Left cardiac atrium (tissue), 4 donors: ENCODE measurements at regions not wholly inside any gene's neighbourhood (a gene's known extent, or its start where the extent isn't known, plus 50 kb on each side); places are given as distances from the start of the nearest gene placed in this dataset.

ENCODE experiments used
- ATAC-seq, 2 donors: fragments of 200-7000 bp; cut with Tn5 transposase; one replicate each; pipeline ENCODE4 v1.9.1; 2020; ENCODE audit warnings: mild to moderate bottlenecking in 2 of 2, moderate library complexity in 2 of 2
- DNase-seq: peaks from one replicate; pipeline ENCODE4 v3.0.0-alpha.2; 2020
- intact Hi-C, 2 donors: fragments of 100-400 bp; cut with DNase I; formaldehyde crosslinking; loops; one replicate each; pipeline versions ENCODE4 v1.14.1 to v1.15.1; 2022 to 2023
- donor health status: DM: no; HTN: yes; CAD: no.
- donor health status: DM: no; HTN: yes; CAD: no; lungs with severe emphysema.
- donor health status: DM: yes; HTN: yes; CAD: no.
- donor health status: Dilated cardiomyopathy.

DNA sequence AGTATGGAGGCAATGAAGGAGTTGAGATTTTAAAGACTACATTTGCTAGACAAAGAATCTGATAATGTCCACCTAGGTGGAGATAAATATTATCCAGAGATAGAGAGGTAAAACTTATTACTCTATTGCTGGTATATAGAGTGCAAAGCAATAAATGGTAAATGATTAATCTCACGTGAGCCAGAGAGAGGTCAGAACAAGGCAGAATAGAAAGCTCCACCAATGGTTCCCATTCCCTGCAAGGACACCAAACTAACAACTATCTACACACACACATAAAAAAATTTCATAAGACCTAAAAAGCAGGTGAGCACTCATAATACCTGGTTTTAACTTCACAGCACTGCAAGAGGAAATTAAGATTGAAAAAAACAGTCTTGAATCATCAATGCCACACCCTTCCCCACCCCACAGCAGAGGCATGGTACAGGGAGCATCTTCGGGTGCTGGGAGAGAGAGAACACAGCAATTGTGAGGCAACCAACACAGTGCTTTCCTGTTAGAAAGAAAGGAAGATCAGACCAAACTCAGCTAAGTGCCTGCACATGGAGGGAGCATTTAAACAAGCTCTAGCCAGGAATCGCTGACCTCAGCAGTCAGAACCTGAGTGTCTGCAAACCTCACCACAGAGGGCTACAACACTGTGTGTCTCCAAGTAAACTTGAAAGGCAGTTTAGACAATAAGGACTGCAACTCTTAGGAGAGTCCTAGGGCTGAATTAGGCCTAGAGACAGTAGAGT is 1432.6 kb upstream of the TMEFF2 start:
- no peak for DNase-seq
- ATAC-seq, result no peak
- intact Hi-C loops, result no loop called here

GRCh38 chr2:193608451-193608850 is 1413.7 kb upstream of the TMEFF2 start:
- intact Hi-C loops, result no loop called here
- DNase-seq (no peak), ATAC-seq (no peak)

GRCh38 chr2:193590831-193591230 is 1396.1 kb upstream of the TMEFF2 start:
- ATAC-seq (no peak), DNase-seq (no peak)
- intact Hi-C loops, result no loop called here

GRCh38 chr2:193584522-193584938 is 1389.8 kb upstream of the TMEFF2 start:
- ATAC-seq (no peak), DNase-seq (no peak)
- intact Hi-C loops, result no loop called here

GRCh38 chr2:193583638-193584400 is 1389.1 kb upstream of the TMEFF2 start:
- no peak for DNase-seq
- ATAC-seq, result no peak
- intact Hi-C loops, result no loop called here

- ATAC-seq (no peak), DNase-seq (no peak)
- intact Hi-C loops, result no loop called here
These were observed 1387.1 kb upstream of the TMEFF2 start for GRCh38 chr2:193581807-193582206.

- intact Hi-C loops, result no loop called here
- DNase-seq, result no peak
- ATAC-seq, result no peak
These were observed 1385.6 kb upstream of the TMEFF2 start for GRCh38 chr2:193580176-193580950.

- DNase-seq (no peak), ATAC-seq (no peak)
- intact Hi-C loops, result no loop called here
These were observed 1372.2 kb upstream of the TMEFF2 start for GRCh38 chr2:193566886-193567285.

DNA sequence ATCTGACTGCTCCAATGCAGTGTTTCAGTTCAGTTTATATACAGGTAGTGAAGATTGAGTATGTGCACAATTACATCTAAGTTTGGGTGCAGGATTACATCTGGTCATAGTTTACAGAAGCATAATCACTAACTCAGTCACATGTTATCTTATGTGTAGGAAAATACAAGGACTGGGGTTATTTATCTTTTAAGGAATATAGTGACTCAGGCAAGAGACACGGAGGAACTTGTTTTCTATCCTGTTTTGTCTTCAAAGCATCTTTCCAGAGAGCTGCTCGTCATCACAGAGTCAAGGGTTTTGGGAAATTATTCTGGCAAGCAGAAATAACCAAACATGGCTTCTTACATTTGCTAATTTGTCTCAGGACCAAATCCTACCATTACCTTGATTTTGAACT is 1371.5 kb upstream of the TMEFF2 start:
- DNase-seq (no peak), ATAC-seq (no peak)
- intact Hi-C loops, result no loop called here

DNA sequence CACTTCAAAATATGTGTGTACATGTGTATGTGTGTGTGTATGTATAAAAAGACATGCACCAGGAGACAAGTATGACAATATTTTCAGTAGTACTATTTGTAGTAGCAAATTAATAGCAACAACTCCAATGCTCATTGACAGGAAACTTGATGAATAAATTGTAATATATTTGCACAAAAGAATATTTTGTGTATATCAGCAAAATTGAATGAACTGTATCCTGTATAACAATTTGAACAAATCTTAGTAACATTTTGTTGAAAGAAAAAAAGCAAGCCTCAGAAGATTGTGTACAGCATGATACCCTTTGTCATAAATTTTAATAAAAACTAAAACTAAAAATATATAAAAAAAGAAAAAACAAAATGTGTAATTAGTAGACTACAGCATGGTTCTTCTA is 1367.3 kb upstream of the TMEFF2 start:
- DNase-seq (no peak), ATAC-seq (no peak)
- intact Hi-C loops, result no loop called here

- ATAC-seq (no peak), DNase-seq (no peak)
- intact Hi-C loops, result no loop called here
These were observed 1366.3 kb upstream of the TMEFF2 start for GRCh38 chr2:193561054-193561453.

DNA sequence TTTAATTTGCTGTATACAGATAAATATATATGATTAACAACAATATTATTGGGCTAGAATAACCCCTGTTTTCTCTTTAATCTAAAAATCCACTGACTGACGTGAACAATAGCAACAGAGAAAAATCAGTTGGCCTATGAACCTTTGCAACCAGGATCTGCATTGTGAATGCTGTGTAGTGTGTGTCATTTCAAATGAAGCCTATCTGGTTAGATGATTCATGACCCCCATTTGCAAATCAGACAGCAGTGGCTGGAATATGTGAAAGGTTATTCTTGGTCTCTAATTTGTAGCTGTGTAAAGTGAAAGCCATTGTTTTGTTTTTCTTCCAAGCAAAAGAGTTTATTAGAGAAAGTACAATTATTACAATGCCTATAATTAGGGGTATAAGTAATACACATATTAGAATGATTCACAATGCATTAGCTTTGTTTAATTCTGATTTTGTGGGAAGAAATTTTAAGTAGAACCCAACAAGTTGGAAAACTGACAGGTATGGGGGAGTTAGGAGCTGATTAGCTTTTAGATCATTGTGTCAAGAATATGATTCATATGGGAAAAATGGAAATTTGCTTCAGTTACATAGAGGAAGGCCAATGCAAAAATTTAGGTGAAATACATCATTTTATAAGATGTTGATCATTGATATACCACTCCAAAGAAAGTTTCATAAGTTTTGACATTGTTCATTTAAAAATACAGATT is 1362.2 kb upstream of the TMEFF2 start:
- DNase-seq, result no peak
- no peak for ATAC-seq
- intact Hi-C loops, result no loop called here

GRCh38 chr2:193549661-193550060 is 1354.9 kb upstream of the TMEFF2 start:
- intact Hi-C loops, result no loop called here
- ATAC-seq, result no peak

GRCh38 chr2:193542762-193543161 is 1348.0 kb upstream of the TMEFF2 start:
- no peak for DNase-seq
- no peak for ATAC-seq
- intact Hi-C loops, result no loop called here

More at GRCh38 chr2:193549661-193550060, 1354.9 kb upstream of the TMEFF2 start:
- DNase-seq, result no peak

DNA sequence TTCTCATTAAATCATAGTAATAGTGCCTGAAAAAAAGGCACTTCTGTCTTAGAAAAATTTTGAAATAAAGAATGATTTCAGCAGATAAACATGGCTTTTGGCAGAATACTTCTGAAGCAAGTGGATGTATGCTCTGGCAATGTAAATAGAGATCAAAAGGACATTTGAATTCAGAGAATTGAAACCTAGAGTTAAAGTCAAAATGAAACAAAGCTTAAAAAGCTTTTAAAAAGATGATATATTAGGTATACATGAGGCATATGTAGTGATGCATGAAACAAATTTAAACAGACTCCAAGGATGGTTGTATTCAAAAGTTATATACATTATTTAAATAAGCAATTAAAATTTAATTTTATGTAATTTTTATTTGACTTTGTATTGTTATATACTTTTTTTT is 1344.5 kb upstream of the TMEFF2 start:
- intact Hi-C loops, result no loop called here
- ATAC-seq, result no peak
- no peak for DNase-seq

GRCh38 chr2:193538061-193538460 is 1343.3 kb upstream of the TMEFF2 start:
- intact Hi-C loops, result no loop called here
- no peak for ATAC-seq
- DNase-seq, result no peak

DNA sequence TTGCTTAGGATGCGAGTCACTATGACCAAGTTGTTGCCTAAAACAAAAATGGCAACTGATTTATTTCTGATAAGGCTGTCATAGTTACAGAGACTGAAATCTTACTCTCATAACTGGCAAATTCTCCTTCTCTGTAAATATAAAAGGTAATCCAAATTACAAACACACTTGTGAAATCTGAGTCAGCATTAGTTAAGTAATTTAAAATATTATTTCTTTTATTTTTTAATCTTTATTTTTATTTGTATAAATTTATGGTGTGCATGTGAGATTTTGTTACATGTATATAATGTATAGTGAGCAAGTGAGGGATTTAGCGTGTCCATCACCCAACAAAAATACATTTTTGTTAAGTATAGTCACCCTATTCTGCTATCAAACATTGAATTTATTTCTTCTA is 1342.8 kb upstream of the TMEFF2 start:
- no peak for DNase-seq
- ATAC-seq, result no peak
- intact Hi-C loops, result no loop called here

DNA sequence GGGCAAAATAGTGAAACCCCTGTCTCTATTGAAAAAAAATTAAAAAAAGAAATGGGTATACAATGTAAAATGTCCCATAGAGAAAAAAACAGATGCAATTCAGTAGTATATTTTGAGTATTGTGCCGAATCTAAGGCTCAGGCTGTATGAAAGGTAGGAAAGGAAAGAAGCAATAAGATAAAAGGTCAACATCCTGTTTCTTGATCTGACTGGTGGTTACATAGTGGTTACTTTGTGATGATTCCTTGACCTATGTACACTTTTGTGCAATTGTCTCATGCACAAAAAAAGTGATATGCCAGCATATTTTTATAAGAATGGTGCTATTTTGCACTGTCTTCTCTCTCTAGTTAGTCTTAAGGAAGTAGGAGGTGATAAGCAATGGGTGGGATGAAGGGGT is 1333.7 kb upstream of the TMEFF2 start:
- DNase-seq (no peak), ATAC-seq (no peak)
- intact Hi-C loops, result no loop called here

DNA sequence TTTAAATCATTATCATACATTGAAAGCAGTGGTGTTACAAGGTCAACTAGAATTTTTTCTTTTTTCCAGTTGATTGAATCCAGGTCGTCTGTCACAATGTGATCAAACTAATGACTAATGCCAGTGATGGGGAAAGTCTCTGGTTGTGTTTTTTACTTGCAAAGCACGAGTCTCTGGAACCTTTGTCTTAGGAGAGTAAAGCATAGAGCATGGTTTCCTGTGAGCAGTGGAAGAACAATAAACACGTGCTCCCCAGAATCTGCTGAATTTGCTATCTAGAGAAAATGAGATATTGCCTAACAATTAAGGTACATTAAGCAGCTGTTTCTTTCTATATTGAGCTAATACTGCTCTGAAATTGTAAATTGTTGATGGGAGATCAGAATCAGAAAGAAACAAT is 1332.4 kb upstream of the TMEFF2 start:
- ATAC-seq, result no peak
- intact Hi-C loops, result no loop called here
- DNase-seq, result no peak

DNA sequence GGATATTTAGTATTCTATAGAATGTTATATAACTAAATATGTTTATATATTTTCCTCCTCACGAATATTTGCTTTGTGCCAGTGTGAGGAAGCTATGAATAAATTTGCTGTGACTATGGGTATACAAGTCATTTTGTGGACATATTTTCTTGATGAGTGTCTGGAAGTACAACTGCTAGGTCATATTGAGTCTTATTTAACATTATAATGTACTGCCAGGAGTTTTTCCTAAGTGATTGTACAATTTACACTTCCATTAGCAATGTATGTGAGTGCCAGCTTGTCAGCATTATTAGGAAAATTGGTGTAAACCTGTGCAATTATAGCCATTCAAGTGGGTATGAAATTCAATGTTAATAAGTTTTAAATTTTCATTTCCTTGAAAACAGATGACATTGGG is 1328.9 kb upstream of the TMEFF2 start:
- ATAC-seq (no peak), DNase-seq (no peak)
- intact Hi-C loops, result no loop called here
